Posterior cingulate gyrus (tissue), 11 donors: ENCODE measurements at regions not wholly inside any gene's neighbourhood (a gene's known extent, or its start where the extent isn't known, plus 50 kb on each side); places are given as distances from the start of the nearest gene placed in this dataset.
A peak's percentile ranks its signal among the peaks of the same experiment; 100 is the strongest.

Source experiments
- DNase-seq, 10 donors: peaks; one replicate each; pipeline versions ENCODE4 v3.0.0 to v3.0.0-alpha.2; 2020 to 2021; ENCODE audit warnings: mixed read lengths in 3 of 10
- intact Hi-C: fragments of 100-400 bp; cut with DNase I; formaldehyde crosslinking; loops from one replicate; pipeline ENCODE4 v1.15.1; 2023

GRCh38 chr7:136086712-136087111 is 109.6 kb upstream of the MTPN start:
- DNase-seq: peak in 6 of 10 donors; percentile 17 to 85 (median 56)
- intact Hi-C loops: no loop called here

DNA sequence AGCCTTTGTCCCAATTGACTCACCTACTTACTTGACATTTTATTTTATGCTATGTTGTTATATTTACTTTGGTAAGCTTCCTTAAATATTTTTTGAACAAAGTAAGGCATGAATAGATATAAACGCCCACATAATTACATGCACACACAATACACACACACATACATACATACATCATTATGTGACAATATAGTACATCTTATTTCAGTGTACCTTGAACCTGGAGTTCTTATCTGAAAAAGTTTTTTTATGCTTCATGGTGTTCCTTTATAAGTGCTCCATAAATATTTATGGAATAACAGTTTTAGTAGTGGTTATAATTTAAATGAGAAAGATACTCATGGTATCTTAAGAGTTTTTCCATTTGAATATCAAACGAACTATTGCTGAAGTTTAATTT is 102.8 kb upstream of the MTPN start:
- DNase-seq: no peak
- intact Hi-C loops: no loop called here

DNA sequence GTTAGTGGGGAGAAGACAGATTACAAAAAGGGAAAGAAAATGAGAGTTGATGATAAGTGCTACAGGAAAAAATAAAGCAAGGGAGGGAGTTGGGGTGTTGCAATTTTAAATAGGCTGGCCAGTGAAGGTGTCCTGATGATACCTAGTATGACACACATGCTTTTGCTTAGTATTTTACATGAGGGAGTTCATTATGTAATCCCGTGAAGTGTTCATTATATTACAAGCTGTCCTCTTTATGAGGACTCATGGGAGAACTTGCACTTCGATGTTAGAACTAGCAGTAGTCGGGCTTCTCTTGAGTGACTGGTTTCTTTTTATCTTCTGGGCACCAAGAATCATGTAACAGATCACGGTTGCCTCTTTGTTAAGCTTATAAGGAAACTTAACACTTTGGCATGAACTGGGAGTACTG is 102.3 kb upstream of the MTPN start:
- DNase-seq: no peak
- intact Hi-C loops: no loop called here

DNA sequence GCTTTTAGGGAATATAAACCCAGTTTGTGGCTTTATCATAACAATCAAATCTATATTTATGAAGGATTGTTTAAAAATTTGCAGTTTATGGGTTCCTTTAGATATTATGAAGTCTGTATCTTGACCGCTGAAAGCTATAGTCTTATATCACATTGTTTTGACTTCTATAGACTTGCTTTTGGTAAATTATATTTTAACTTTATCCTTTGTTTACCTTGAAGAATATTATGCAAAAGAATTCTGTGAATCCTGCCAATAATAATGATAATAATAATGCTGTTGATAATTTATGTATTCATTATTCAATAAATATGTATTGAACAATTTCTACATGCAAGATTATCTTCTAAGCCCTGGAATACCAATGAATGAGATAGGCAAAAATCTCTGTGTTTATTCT is 101.9 kb upstream of the MTPN start:
- intact Hi-C loops: no loop called here
- DNase-seq: no peak

- intact Hi-C loops: no loop called here
- no peak for DNase-seq
These were observed 101.5 kb upstream of the MTPN start for GRCh38 chr7:136078630-136079029.

- intact Hi-C loops: no loop called here
- DNase-seq: no peak
These were observed 99.8 kb upstream of the MTPN start for GRCh38 chr7:136076954-136077353.

DNA sequence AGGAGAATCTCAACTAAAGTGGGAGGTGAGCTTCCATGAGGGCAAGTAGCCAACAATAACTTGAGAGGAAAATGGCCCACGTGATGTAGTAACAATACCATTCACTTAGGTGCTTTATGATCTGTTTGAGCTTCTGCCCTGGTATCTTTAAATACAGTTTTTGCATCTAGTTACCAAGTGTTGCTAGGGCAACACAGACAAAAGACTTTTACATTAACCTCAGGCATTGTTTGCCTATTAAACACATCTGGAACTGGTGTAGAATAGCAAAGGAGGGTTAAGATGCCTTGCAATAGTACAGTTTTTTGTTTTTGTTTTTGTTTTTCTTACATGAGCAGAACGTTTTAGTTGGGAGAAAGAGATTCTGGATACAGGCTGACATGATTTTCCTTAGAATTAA is 97.7 kb upstream of the MTPN start:
- no peak for DNase-seq
- intact Hi-C loops: no loop called here

DNA sequence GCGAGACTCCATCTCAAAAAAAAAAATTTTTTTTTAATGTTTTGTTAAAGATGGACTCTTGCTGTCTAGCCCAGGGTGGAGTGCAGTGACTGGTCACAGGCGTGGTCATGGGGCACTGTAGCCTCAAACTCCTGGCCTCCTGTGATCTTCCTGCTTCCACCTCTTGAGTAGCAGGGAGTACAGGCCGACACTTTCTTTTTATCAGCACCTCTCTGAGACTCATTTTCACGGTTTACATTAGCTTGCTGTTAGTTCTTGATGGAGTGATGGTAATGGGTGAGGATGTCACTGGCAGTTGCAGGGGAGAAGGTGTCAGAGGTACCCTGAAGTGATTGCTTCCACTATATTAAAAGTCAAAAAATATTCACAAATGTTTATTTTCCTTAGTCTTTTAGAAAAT is 95.3 kb upstream of the MTPN start:
- no peak for DNase-seq
- intact Hi-C loops: no loop called here

GRCh38 chr7:136070736-136071505 is 93.8 kb upstream of the MTPN start:
- intact Hi-C loops: no loop called here
- DNase-seq: no peak

- intact Hi-C loops: no loop called here
- no peak for DNase-seq
These were observed 92.8 kb upstream of the MTPN start for GRCh38 chr7:136069840-136070529.

DNA sequence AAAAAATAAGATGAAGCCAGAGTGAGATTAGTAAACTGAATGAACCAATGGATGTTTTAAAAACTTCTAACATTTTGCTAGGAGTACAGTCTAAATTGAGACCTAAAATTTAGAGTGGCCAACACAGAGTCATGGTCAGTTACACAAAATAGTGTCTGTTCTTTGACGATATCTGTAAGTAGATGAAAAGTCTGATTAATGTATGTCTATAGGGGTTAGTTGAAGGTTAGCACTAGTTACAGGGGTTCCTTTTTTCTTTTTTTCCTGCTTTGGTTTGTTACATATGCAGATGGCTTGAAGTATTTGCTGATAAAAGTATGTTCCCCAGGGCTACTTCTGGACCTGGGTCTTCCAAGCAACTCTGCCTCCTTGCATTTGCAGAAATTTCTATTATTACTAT is 90.1 kb upstream of the MTPN start:
- DNase-seq: no peak
- intact Hi-C loops: no loop called here

- intact Hi-C loops: no loop called here
- DNase-seq: no peak
These were observed 89.4 kb upstream of the MTPN start for GRCh38 chr7:136066304-136067143.

DNA sequence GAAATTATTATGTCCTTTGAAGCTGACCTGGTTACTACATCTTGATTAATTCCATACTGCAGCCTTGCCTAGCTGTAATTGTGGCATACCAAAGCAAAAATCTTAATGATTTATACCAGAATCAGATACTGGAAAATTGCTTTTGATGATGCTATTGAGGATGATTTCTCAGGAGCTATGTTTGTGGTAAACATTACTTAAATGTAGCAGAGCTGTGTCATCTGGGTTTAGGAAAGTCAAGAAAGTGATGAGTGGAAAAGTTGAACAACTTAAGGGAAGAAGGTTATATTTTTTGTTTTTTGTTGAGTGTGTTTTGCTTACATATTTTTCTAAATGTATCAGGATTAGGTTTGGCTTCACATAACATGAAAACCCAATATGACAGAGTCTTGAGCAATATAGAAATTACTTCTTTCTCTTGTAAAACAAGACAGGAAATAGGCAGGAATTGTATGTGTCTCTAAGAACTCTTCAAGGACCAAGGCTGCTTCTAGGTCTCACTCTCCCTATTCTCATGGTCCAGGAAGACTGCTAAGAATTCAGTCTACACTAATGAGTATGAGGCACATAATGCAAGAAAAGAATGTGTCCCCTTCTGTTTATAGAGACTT is 87.6 kb upstream of the MTPN start:
- intact Hi-C loops: no loop called here

GRCh38 chr7:136064081-136064480 is 86.9 kb upstream of the MTPN start:
- no peak for DNase-seq
- intact Hi-C loops: no loop called here

More for the DNA sequence above, 87.6 kb upstream of the MTPN start:
- DNase-seq: no peak

DNA sequence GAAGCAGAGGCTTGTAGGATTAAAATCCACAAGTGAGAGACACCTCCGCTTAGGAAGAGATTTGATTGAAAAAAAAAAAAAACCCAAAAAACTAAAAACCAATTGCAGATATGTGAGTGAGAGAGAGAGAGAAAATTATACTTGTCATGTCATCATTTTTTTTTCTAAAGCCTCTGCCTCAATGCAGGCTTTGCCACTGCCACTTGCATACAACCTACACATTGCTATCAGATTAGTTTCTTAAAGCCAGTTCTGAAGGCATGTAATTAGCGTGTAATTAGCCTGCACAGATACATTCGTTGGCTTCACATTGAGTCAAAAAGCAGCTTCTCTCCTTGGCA is 86.1 kb upstream of the MTPN start:
- intact Hi-C loops: no loop called here

GRCh38 chr7:136062625-136063325 is 85.6 kb upstream of the MTPN start:
- DNase-seq: no peak
- intact Hi-C loops: no loop called here

More for the DNA sequence above, 86.1 kb upstream of the MTPN start:
- no peak for DNase-seq

- intact Hi-C loops: no loop called here
- DNase-seq: no peak
These were observed 84.3 kb upstream of the MTPN start for GRCh38 chr7:136061433-136061832.

DNA sequence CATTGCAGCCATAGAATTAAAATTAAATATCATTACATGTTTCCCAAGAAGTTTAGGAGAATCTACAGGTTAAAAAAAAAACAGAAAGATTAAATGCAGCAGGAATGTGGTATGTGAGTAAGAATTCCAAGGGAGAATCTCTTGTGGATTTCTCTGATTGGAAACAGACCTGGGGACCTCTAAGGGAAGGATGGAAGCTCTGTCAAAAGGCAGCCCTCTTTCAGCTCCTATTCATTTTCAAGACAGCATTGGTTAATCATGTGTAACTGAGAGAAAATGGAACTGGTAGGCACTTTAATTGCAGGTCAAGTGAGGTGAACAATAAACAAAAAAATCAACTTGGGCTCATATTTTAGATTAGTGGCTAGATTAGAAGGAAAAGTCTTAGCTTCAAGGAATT is 81.4 kb upstream of the MTPN start:
- intact Hi-C loops: no loop called here

DNA sequence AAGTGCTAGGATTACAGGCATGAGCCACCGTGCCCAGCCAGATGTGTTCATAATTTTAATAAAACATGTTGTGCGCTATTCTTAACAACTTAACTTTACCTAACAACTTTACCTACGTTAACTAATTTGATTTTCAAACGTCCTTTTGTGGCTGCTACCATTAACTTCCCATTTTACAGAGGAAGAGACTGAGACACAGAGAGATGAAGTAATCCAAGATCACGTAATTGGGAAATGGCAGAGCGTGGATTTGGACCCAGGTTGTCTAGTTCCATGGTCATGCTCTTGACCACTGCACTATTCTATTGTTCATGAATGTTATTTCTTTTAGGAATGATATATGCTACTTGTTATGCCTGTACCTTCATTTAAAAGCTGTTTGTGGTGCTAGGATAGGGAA is 80.3 kb upstream of the MTPN start:
- no peak for DNase-seq
- intact Hi-C loops: no loop called here

More for the DNA sequence above, 81.4 kb upstream of the MTPN start:
- DNase-seq: no peak

DNA sequence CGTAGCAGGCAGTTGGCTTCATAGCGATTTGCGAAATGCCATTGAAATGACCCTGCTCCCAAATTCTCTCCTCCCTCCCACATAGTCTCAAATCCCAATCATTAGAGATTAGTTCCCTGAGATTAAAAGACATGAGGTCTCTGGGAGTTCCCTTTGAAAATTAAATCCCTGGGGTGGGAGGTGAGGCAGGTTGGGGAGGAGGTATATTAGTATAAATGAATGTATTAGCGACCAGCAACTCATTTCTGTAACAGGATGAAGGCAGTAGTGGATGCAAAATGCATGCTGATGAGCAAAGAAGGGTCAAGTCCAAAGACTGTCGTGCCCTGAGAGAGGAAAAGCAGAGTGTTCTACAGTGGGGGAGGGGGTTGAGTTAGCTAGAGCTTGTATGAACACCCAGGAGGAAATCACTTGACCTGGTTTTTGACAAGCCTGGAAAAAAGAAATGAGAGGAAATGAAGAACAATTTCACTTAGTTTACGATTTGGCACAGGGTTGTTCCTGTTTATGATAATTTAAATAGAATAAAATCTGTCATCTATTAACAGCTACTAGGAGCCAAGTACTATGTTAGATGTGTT is 79.6 kb upstream of the MTPN start:
- intact Hi-C loops: no loop called here
- no peak for DNase-seq
